ENCODE measurements at regions not wholly inside any gene's neighbourhood (a gene's known extent, or its start where the extent isn't known, plus 50 kb on each side); places are given as distances from the start of the nearest gene placed in this dataset.

- no peak for FAIRE-seq
Observed at GRCh38 chr18:6614952-6615351, 114.6 kb upstream of the ARHGAP28 start.

- FAIRE-seq: no peak
Observed at GRCh38 chr18:6616981-6617380, 112.5 kb upstream of the ARHGAP28 start.

- no peak for FAIRE-seq
Observed at GRCh38 chr18:6621437-6621836, 108.1 kb upstream of the ARHGAP28 start.

- FAIRE-seq: no peak
Observed at GRCh38 chr18:6623278-6623677, 106.2 kb upstream of the ARHGAP28 start.

- peak; percentile 62 for FAIRE-seq
Observed at GRCh38 chr18:6624271-6624660, 105.2 kb upstream of the ARHGAP28 start.

- FAIRE-seq: no peak
Observed at GRCh38 chr18:6624661-6625311, 104.7 kb upstream of the ARHGAP28 start.

- no peak for FAIRE-seq
Observed at GRCh38 chr18:6625481-6625880, 104.0 kb upstream of the ARHGAP28 start.

GRCh38 chr18:6626457-6626856 lies 103.1 kb upstream of the ARHGAP28 start:
- no peak for FAIRE-seq

GRCh38 chr18:6627645-6628044 lies 101.9 kb upstream of the ARHGAP28 start:
- FAIRE-seq: no peak

GRCh38 chr18:6628187-6628586 lies 101.3 kb upstream of the ARHGAP28 start:
- FAIRE-seq: no peak

GRCh38 chr18:6629635-6630140 lies 99.8 kb upstream of the ARHGAP28 start:
- FAIRE-seq: no peak

GRCh38 chr18:6633310-6633709 lies 96.2 kb upstream of the ARHGAP28 start:
- FAIRE-seq: no peak

GRCh38 chr18:6636091-6636490 lies 93.4 kb upstream of the ARHGAP28 start:
- FAIRE-seq: no peak

- FAIRE-seq: no peak
Observed at GRCh38 chr18:6638447-6638846, 91.1 kb upstream of the ARHGAP28 start.

- no peak for FAIRE-seq
Observed at GRCh38 chr18:6639305-6639704, 90.2 kb upstream of the ARHGAP28 start.

GRCh38 chr18:6644836-6645627 lies 84.5 kb upstream of the ARHGAP28 start:
- FAIRE-seq: no peak

- FAIRE-seq: no peak
Observed at GRCh38 chr18:6646801-6647200, 82.7 kb upstream of the ARHGAP28 start.

- FAIRE-seq: no peak
Observed at GRCh38 chr18:6648581-6648980, 80.9 kb upstream of the ARHGAP28 start.

GRCh38 chr18:6649421-6650126 lies 79.9 kb upstream of the ARHGAP28 start:
- no peak for FAIRE-seq

GRCh38 chr18:6650127-6650507 lies 79.4 kb upstream of the ARHGAP28 start:
- no peak for FAIRE-seq

GRCh38 chr18:6650747-6651146 lies 78.8 kb upstream of the ARHGAP28 start:
- FAIRE-seq: no peak

GRCh38 chr18:6652098-6652497 lies 77.4 kb upstream of the ARHGAP28 start:
- FAIRE-seq: no peak

GRCh38 chr18:6653880-6654279 lies 75.6 kb upstream of the ARHGAP28 start:
- no peak for FAIRE-seq

All from islet of Langerhans (tissue), 1 donor.